ENCODE measurements at regions not wholly inside any gene's neighbourhood (a gene's known extent, or its start where the extent isn't known, plus 50 kb on each side); places are given as distances from the start of the nearest gene placed in this dataset.

DNA sequence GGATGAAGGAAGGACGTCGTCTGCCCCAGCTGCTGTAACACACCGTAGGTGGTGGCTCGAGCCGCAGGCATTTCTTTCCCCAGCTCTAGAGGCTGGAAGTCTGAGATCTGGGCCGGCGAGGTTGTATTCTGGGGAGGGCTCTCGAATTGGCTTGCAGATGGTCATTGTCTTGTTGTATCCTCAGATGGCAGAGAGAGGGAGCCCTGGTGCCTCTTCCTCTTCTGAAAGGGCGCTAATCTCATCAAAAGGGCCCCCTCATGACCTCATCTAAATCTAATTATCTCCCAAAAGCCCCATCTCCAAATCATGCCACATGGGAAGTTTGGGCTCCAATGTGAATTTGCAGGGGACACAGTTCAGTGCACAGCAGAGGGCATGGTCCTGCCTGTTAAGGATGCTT, 109.0 kb downstream of the SIK1 start:
- TF ChIP-seq EZH2phosphoT487 (IDR thresholded peaks at IDR 0.05; ENCODE audit: borderline replicate concordance, low read length): no peak
- no peak for TF ChIP-seq EZH2 (IDR thresholded peaks at IDR 0.05; ENCODE audit: low read length, unreplicated experiment)
- no peak; the same call in 1 of the 2 replicates for TF ChIP-seq CTCF (conservative IDR thresholded peaks at IDR 0.05; ENCODE audit: low read depth, low read length)
- H3K27ac ChIP-seq (ENCODE audit: low read length): no peak overlapping the region
- POLR2A ChIA-PET (ENCODE audit: unreplicated experiment): no interaction called here

GRCh38 chr21:43317254-43317748, 109.6 kb downstream of the SIK1 start:
- Histone ChIP-seq H4K20me1 (ENCODE audit: low read length) (no peaks in the 10 kb centered on the region), H3K9me3 (ENCODE audit: low read length) (no peaks in the 10 kb centered on the region), H2AFZ (ENCODE audit: low read length) (no peak overlapping the region), H3K4me2 (ENCODE audit: low read length) (no peak overlapping the region), H3K4me3 (ENCODE audit: low read length) (no peak overlapping the region), H3K9ac (ENCODE audit: low read length) (no peak overlapping the region), H3K9me2 (replicated peaks; ENCODE audit: low read length) (no peaks in the 10 kb centered on the region), H3K27ac (ENCODE audit: low read length) (no peak overlapping the region), H3K4me1 (ENCODE audit: insufficient read depth, low read length) (peaks cover 9% of the 10 kb centered on the region), H3K79me2 (ENCODE audit: low read length) (no peaks in the 10 kb centered on the region), H3F3A (ENCODE audit: low read length, unreplicated experiment) (no peaks in the 10 kb centered on the region), H3K27me3 (ENCODE audit: low read length) (no peaks in the 10 kb centered on the region), H3K36me3 (ENCODE audit: low read depth, low read length) (no peaks in the 10 kb centered on the region)
- no TSS peak for BruUV-seq (replicated peaks)
- ATAC-seq: no peak
- TF ChIP-seq EZH2phosphoT487 (IDR thresholded peaks at IDR 0.05; ENCODE audit: borderline replicate concordance, low read length) (no peak), EZH2 (IDR thresholded peaks at IDR 0.05; ENCODE audit: low read length, unreplicated experiment) (no peak), CTCF (conservative IDR thresholded peaks at IDR 0.05; ENCODE audit: low read depth, low read length) (no peak)
- DNase-seq: no peak
- CTCF ChIA-PET: no interaction called here
- POLR2A ChIA-PET (ENCODE audit: unreplicated experiment): no interaction called here
- intact Hi-C loops (cut with micrococcal nuclease): loop anchor here (10.0 kb wide), 1 partner anchor 328 kb away; no protein-coding TSS in a partner anchor

More for the DNA sequence above, 109.0 kb downstream of the SIK1 start:
- H3F3A ChIP-seq (ENCODE audit: low read length, unreplicated experiment): no peaks in the 10 kb centered on the region
- no peak overlapping the region for H3K9ac ChIP-seq (ENCODE audit: low read length)
- peaks cover 9% of the 10 kb centered on the region for H3K4me1 ChIP-seq (ENCODE audit: insufficient read depth, low read length)
- H3K9me2 ChIP-seq (replicated peaks; ENCODE audit: low read length): no peaks in the 10 kb centered on the region
- H2AFZ ChIP-seq (ENCODE audit: low read length): no peak overlapping the region
- CTCF ChIA-PET: no interaction called here
- no peak for ATAC-seq
- H3K4me3 ChIP-seq (ENCODE audit: low read length): no peak overlapping the region
- no peaks in the 10 kb centered on the region for H3K79me2 ChIP-seq (ENCODE audit: low read length)
- no peaks in the 10 kb centered on the region for H3K27me3 ChIP-seq (ENCODE audit: low read length)
- H4K20me1 ChIP-seq (ENCODE audit: low read length): no peaks in the 10 kb centered on the region
- H3K36me3 ChIP-seq (ENCODE audit: low read depth, low read length): no peaks in the 10 kb centered on the region
- no peaks in the 10 kb centered on the region for H3K9me3 ChIP-seq (ENCODE audit: low read length)
- no TSS peak for BruUV-seq (replicated peaks)
- H3K4me2 ChIP-seq (ENCODE audit: low read length): no peak overlapping the region
- no peak for DNase-seq
- intact Hi-C loops (cut with micrococcal nuclease): loop anchor here (10.0 kb wide), 1 partner anchor 327 kb away; no protein-coding TSS in a partner anchor

DNA sequence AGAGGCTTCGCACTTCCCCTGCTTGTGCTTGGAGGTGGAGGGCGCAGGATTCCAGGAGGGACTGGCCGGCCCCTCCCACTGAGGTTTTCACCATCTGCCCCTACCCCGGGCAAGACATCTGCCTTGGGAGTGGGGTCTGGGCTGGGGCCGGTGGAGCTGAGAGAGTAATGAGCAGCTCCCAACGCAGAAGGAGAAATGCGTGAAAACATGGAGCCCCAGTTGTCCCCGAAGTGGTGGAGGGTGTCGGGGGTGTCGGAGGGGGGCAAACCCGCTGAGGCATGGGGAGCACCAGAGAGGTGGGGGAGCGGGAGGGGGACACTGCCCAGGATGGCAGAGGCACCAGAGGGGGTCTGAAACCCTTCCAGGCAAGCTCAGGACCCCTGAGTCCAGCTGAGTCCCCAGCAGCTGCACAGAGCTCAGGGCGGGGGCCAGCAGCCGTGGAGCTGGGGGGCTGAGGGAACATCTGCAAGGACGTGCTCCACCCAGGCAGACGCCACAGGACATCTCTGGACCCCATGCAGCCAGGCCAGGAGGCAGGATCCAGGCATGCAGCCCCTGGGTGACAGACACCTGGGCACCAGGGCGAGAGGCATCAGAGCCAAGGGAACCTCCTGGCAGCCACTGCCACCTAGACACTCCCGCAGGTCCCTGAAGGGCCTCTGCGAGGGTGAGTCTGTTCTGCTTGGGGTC, 110.6 kb downstream of the SIK1 start:
- Histone ChIP-seq H3K27me3 (ENCODE audit: low read length) (no peaks in the 10 kb centered on the region), H3K79me2 (ENCODE audit: low read length) (no peaks in the 10 kb centered on the region), H3K9me2 (replicated peaks; ENCODE audit: low read length) (no peaks in the 10 kb centered on the region), H3K4me1 (ENCODE audit: insufficient read depth, low read length) (peaks cover 9% of the 10 kb centered on the region), H4K20me1 (ENCODE audit: low read length) (no peaks in the 10 kb centered on the region), H3F3A (ENCODE audit: low read length, unreplicated experiment) (no peaks in the 10 kb centered on the region), H3K36me3 (ENCODE audit: low read depth, low read length) (no peaks in the 10 kb centered on the region), H3K9ac (ENCODE audit: low read length) (no peak overlapping the region), H3K4me2 (ENCODE audit: low read length) (no peak overlapping the region), H3K4me3 (ENCODE audit: low read length) (no peak overlapping the region), H3K9me3 (ENCODE audit: low read length) (no peaks in the 10 kb centered on the region), H3K27ac (ENCODE audit: low read length) (no peak overlapping the region), H2AFZ (ENCODE audit: low read length) (no peak overlapping the region)
- intact Hi-C loops (cut with micrococcal nuclease): loop anchor here (10.0 kb wide), 1 partner anchor 328 kb away; no protein-coding TSS in a partner anchor
- no TSS peak for BruUV-seq (replicated peaks)
- ATAC-seq: no peak
- CTCF ChIA-PET: no interaction called here
- TF ChIP-seq EZH2phosphoT487 (IDR thresholded peaks at IDR 0.05; ENCODE audit: borderline replicate concordance, low read length) (no peak), EZH2 (IDR thresholded peaks at IDR 0.05; ENCODE audit: low read length, unreplicated experiment) (no peak), CTCF (conservative IDR thresholded peaks at IDR 0.05; ENCODE audit: low read depth, low read length) (no peak)
- POLR2A ChIA-PET (ENCODE audit: unreplicated experiment): no interaction called here
- DNase-seq: no peak
